CD8-positive, alpha-beta memory T cell (primary cell): ENCODE measurements at regions not wholly inside any gene's neighbourhood (a gene's known extent, or its start where the extent isn't known, plus 50 kb on each side); places are given as distances from the start of the nearest gene placed in this dataset.

Source experiments
- CTCF ChIA-PET: fragments of 350-600 bp; sonication (Branson Sonifier 250); formaldehyde crosslinking; loops from one replicate; lab custom pipeline; 2021; ENCODE audit warnings: antibody characterized with exemption; lab: Charles Lee
- POLR2A ChIA-PET: fragments of 350-600 bp; sonication (Branson Sonifier 250); formaldehyde crosslinking; loops from one replicate; lab custom pipeline; 2021; ENCODE audit warnings: antibody characterized with exemption; lab: Charles Lee
- DNase-seq, 5 donors: peaks; one replicate each; pipeline versions ENCODE4 v3.0.0 to v3.0.0-alpha.2; 2020 to 2022; ENCODE audit warnings: mixed read lengths in 1 of 5
- H3K27ac ChIP-seq: one replicate; pipeline ENCODE4 v1.7.0; 2013; ENCODE audit warnings: low read depth, mild to moderate bottlenecking, low read length, moderate library complexity
- H3K27me3 ChIP-seq: 2 replicates; pipeline ENCODE4 v1.7.0; 2013; ENCODE audit warnings: low read length, mild to moderate bottlenecking; ENCODE audit not compliant: insufficient read depth, poor library complexity, severe bottlenecking
- H3K36me3 ChIP-seq: 2 replicates; pipeline ENCODE4 v1.7.0; 2013; ENCODE audit warnings: mild to moderate bottlenecking, low read length, moderate library complexity; ENCODE audit not compliant: insufficient read depth
- H3K4me1 ChIP-seq: 2 replicates; pipeline ENCODE4 v1.7.0; 2013; ENCODE audit warnings: mild to moderate bottlenecking, low read length, moderate library complexity; ENCODE audit not compliant: insufficient read depth
- H3K4me3 ChIP-seq: 2 replicates; pipeline ENCODE4 v1.7.0; 2013; ENCODE audit warnings: mild to moderate bottlenecking, low read length
- H3K9me3 ChIP-seq: 2 replicates; pipeline ENCODE4 v1.7.0; 2013; ENCODE audit warnings: mild to moderate bottlenecking, low read length
- H3K27ac Mint-ChIP-seq, 8 donors: one replicate each; pipeline ENCODE4 v1.8.0; 2020 to 2021; ENCODE audit warnings: mixed read lengths in 8 of 8, mild to moderate bottlenecking in 6 of 8, inconsistent platforms in 3 of 8, moderate library complexity in 3 of 8
- H3K27me3 Mint-ChIP-seq, 2 donors: one replicate each; pipeline ENCODE4 v1.8.0; 2020 to 2021; ENCODE audit warnings: mixed read lengths in 2 of 2, mild to moderate bottlenecking in 1 of 2, moderate library complexity in 1 of 2
- H3K36me3 Mint-ChIP-seq, 3 donors: one replicate each; pipeline ENCODE4 v1.8.0; 2020 to 2021; ENCODE audit warnings: mixed read lengths in 3 of 3, inconsistent platforms in 1 of 3, mild to moderate bottlenecking in 1 of 3
- H3K4me1 Mint-ChIP-seq, 3 donors: one replicate each; pipeline ENCODE4 v1.8.0; 2020 to 2021; ENCODE audit warnings: mixed read lengths in 3 of 3, inconsistent platforms in 1 of 3, mild to moderate bottlenecking in 1 of 3
- H3K4me3 Mint-ChIP-seq, 7 donors: one replicate each; pipeline ENCODE4 v1.8.0; 2020 to 2021; ENCODE audit warnings: mixed read lengths in 7 of 7, mild to moderate bottlenecking in 6 of 7, moderate library complexity in 4 of 7, inconsistent platforms in 2 of 7
- H3K9me3 Mint-ChIP-seq, 5 donors: one replicate each; pipeline ENCODE4 v1.8.0; 2020 to 2022; ENCODE audit warnings: mixed read lengths in 5 of 5, mild to moderate bottlenecking in 3 of 5, moderate library complexity in 2 of 5, inconsistent platforms in 1 of 5

- no peaks in the 10 kb centered on the region for H3K36me3 Mint-ChIP-seq
- no peaks in the 10 kb centered on the region for H3K9me3 ChIP-seq
- H3K4me1 ChIP-seq: no peaks in the 10 kb centered on the region
- no peak overlapping the region for H3K27ac Mint-ChIP-seq
- POLR2A ChIA-PET: no interaction called here
- no peak overlapping the region for H3K4me3 ChIP-seq
- H3K4me3 Mint-ChIP-seq: no peak overlapping the region
- no peaks in the 10 kb centered on the region for H3K27me3 ChIP-seq
- peaks cover 16 to 47% (median 38%) of the 10 kb centered on the region in 5 donors for H3K9me3 Mint-ChIP-seq
- H3K36me3 ChIP-seq: no peaks in the 10 kb centered on the region
- CTCF ChIA-PET: interaction anchor here (1.6 kb wide), 1 partner anchor 15 kb away, joined by 5 read pairs; no protein-coding TSS in a partner anchor
- H3K4me1 Mint-ChIP-seq: no peaks in the 10 kb centered on the region
- no peak for DNase-seq
- no peaks in the 10 kb centered on the region for H3K27me3 Mint-ChIP-seq
- H3K27ac ChIP-seq: no peak overlapping the region
These were observed 493.7 kb downstream of the BTBD3 start for GRCh38 chr20:12411246-12411940.

GRCh38 chr20:12413116-12413515 is 495.4 kb downstream of the BTBD3 start:
- H3K9me3 ChIP-seq: no peaks in the 10 kb centered on the region
- ChIA-PET POLR2A (no interaction called here), CTCF (no interaction called here)
- Mint-ChIP-seq H3K27me3 (no peaks in the 10 kb centered on the region), H3K36me3 (no peaks in the 10 kb centered on the region), H3K4me1 (no peaks in the 10 kb centered on the region), H3K4me3 (no peak overlapping the region), H3K27ac (no peak overlapping the region), H3K9me3 (peaks cover 14 to 49% (median 28%) of the 10 kb centered on the region in 5 donors)
- H3K27me3 ChIP-seq: no peaks in the 10 kb centered on the region
- H3K4me1 ChIP-seq: no peaks in the 10 kb centered on the region
- no peak overlapping the region for H3K4me3 ChIP-seq
- no peaks in the 10 kb centered on the region for H3K36me3 ChIP-seq
- H3K27ac ChIP-seq: no peak overlapping the region
- DNase-seq: no peak

- Histone ChIP-seq H3K9me3 (no peaks in the 10 kb centered on the region), H3K27ac (no peak overlapping the region), H3K4me3 (no peak overlapping the region), H3K36me3 (no peaks in the 10 kb centered on the region), H3K4me1 (no peaks in the 10 kb centered on the region), H3K27me3 (no peaks in the 10 kb centered on the region)
- ChIA-PET POLR2A (no interaction called here), CTCF (no interaction called here)
- Mint-ChIP-seq H3K36me3 (no peaks in the 10 kb centered on the region), H3K27me3 (no peaks in the 10 kb centered on the region), H3K4me1 (no peaks in the 10 kb centered on the region), H3K27ac (no peak overlapping the region), H3K9me3 (peaks cover 12 to 42% (median 20%) of the 10 kb centered on the region in 5 donors), H3K4me3 (no peak overlapping the region)
- DNase-seq: no peak
These were observed 497.0 kb downstream of the BTBD3 start for GRCh38 chr20:12414446-12415274.

GRCh38 chr20:12416281-12416680 is 498.6 kb downstream of the BTBD3 start:
- H3K36me3 ChIP-seq: no peaks in the 10 kb centered on the region
- no peaks in the 10 kb centered on the region for H3K4me1 ChIP-seq
- no peaks in the 10 kb centered on the region for H3K4me1 Mint-ChIP-seq
- DNase-seq: no peak
- H3K9me3 Mint-ChIP-seq: peaks cover 10 to 36% (median 12%) of the 10 kb centered on the region in 5 donors
- no peaks in the 10 kb centered on the region for H3K36me3 Mint-ChIP-seq
- POLR2A ChIA-PET: no interaction called here
- no peak overlapping the region for H3K27ac Mint-ChIP-seq
- H3K4me3 ChIP-seq: no peak overlapping the region
- no peak overlapping the region for H3K27ac ChIP-seq
- no peak overlapping the region for H3K4me3 Mint-ChIP-seq
- CTCF ChIA-PET: no interaction called here
- H3K9me3 ChIP-seq: no peaks in the 10 kb centered on the region
- no peaks in the 10 kb centered on the region for H3K27me3 ChIP-seq
- H3K27me3 Mint-ChIP-seq: no peaks in the 10 kb centered on the region

GRCh38 chr20:12433724-12434123 is 516.0 kb downstream of the BTBD3 start:
- H3K9me3 Mint-ChIP-seq: peaks cover 2 to 16% (median 9%) of the 10 kb centered on the region in 5 donors
- Histone ChIP-seq H3K27me3 (no peaks in the 10 kb centered on the region), H3K4me3 (no peak overlapping the region), H3K27ac (no peak overlapping the region), H3K9me3 (no peaks in the 10 kb centered on the region), H3K36me3 (no peaks in the 10 kb centered on the region), H3K4me1 (no peaks in the 10 kb centered on the region)
- no peak overlapping the region for H3K27ac Mint-ChIP-seq
- no peaks in the 10 kb centered on the region for H3K27me3 Mint-ChIP-seq
- POLR2A ChIA-PET: no interaction called here
- no peak for DNase-seq
- H3K4me3 Mint-ChIP-seq: no peak overlapping the region
- CTCF ChIA-PET: no interaction called here
- H3K36me3 Mint-ChIP-seq: no peaks in the 10 kb centered on the region
- no peaks in the 10 kb centered on the region for H3K4me1 Mint-ChIP-seq

- no peak overlapping the region for H3K27ac Mint-ChIP-seq
These were observed 517.0 kb downstream of the BTBD3 start for GRCh38 chr20:12434672-12435071.

GRCh38 chr20:12435268-12435667 is 517.6 kb downstream of the BTBD3 start:
- H3K27ac Mint-ChIP-seq: no peak overlapping the region
- H3K36me3 Mint-ChIP-seq: no peaks in the 10 kb centered on the region
- H3K27me3 Mint-ChIP-seq: no peaks in the 10 kb centered on the region
- H3K4me1 Mint-ChIP-seq: no peaks in the 10 kb centered on the region
- no peak for DNase-seq
- Histone ChIP-seq H3K9me3 (no peaks in the 10 kb centered on the region), H3K27me3 (no peaks in the 10 kb centered on the region), H3K4me1 (no peaks in the 10 kb centered on the region), H3K27ac (no peak overlapping the region), H3K36me3 (no peaks in the 10 kb centered on the region), H3K4me3 (no peak overlapping the region)
- no peak overlapping the region for H3K4me3 Mint-ChIP-seq
- ChIA-PET POLR2A (no interaction called here), CTCF (no interaction called here)
- H3K9me3 Mint-ChIP-seq: peaks cover 4 to 22% (median 8%) of the 10 kb centered on the region in 5 donors

More at GRCh38 chr20:12434672-12435071, 517.0 kb downstream of the BTBD3 start:
- POLR2A ChIA-PET: no interaction called here
- Mint-ChIP-seq H3K4me1 (no peaks in the 10 kb centered on the region), H3K36me3 (no peaks in the 10 kb centered on the region), H3K4me3 (no peak overlapping the region), H3K27me3 (no peaks in the 10 kb centered on the region), H3K9me3 (peaks cover 3 to 18% (median 9%) of the 10 kb centered on the region in 5 donors)
- Histone ChIP-seq H3K36me3 (no peaks in the 10 kb centered on the region), H3K4me1 (no peaks in the 10 kb centered on the region), H3K27ac (no peak overlapping the region), H3K27me3 (no peaks in the 10 kb centered on the region), H3K9me3 (no peaks in the 10 kb centered on the region), H3K4me3 (no peak overlapping the region)
- CTCF ChIA-PET: no interaction called here
- no peak for DNase-seq

- peaks cover 0 to 4% (median 0%) of the 10 kb centered on the region in 3 donors for H3K36me3 Mint-ChIP-seq
- no peaks in the 10 kb centered on the region for H3K4me1 ChIP-seq
- H3K27ac ChIP-seq: no peak overlapping the region
- no peak for DNase-seq
- no peaks in the 10 kb centered on the region for H3K36me3 ChIP-seq
- no peaks in the 10 kb centered on the region for H3K9me3 ChIP-seq
- ChIA-PET CTCF (no interaction called here), POLR2A (no interaction called here)
- H3K27me3 Mint-ChIP-seq: peaks cover 0 to 2% of the 10 kb centered on the region in 2 donors
- H3K4me3 Mint-ChIP-seq: no peak overlapping the region
- H3K27me3 ChIP-seq: no peaks in the 10 kb centered on the region
- H3K4me3 ChIP-seq: no peak overlapping the region
- H3K27ac Mint-ChIP-seq: no peak overlapping the region
- peaks cover 8 to 13% (median 10%) of the 10 kb centered on the region in 5 donors for H3K9me3 Mint-ChIP-seq
- H3K4me1 Mint-ChIP-seq: no peaks in the 10 kb centered on the region
These were observed 536.0 kb downstream of the BTBD3 start for GRCh38 chr20:12453711-12454110.
